ENCODE measurements at regions not wholly inside any gene's neighbourhood (a gene's known extent, or its start where the extent isn't known, plus 50 kb on each side); places are given as distances from the start of the nearest gene placed in this dataset.

DNA sequence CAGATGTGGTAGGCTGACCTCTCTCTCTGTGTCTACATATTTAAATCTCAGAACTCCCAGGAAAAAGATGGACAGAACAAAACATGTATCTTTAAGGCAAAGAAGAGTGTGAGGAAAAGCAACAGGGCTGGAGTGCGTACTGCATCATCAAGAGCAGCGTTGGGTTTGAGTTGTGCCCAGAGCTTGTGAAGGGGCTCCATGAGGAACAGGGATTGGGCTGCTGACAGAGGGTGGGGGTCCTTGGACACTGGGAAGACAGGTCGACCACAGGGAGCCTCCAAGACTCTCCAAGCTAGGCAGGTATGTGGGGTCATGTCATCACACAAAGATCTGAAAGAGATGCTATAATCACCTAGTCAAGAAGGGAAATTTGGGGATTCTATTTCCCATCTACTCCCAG lies 309.9 kb downstream of the IRX1 start:
- TF ChIP-seq, protein P1, sequence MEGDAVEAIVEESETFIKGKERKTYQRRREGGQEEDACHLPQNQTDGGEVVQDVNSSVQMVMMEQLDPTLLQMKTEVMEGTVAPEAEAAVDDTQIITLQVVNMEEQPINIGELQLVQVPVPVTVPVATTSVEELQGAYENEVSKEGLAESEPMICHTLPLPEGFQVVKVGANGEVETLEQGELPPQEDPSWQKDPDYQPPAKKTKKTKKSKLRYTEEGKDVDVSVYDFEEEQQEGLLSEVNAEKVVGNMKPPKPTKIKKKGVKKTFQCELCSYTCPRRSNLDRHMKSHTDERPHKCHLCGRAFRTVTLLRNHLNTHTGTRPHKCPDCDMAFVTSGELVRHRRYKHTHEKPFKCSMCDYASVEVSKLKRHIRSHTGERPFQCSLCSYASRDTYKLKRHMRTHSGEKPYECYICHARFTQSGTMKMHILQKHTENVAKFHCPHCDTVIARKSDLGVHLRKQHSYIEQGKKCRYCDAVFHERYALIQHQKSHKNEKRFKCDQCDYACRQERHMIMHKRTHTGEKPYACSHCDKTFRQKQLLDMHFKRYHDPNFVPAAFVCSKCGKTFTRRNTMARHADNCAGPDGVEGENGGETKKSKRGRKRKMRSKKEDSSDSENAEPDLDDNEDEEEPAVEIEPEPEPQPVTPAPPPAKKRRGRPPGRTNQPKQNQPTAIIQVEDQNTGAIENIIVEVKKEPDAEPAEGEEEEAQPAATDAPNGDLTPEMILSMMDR (IDR thresholded peaks at IDR 0.05), result no peak
- TF ChIP-seq POLR2A (IDR thresholded peaks at IDR 0.05) (no peak), POLR2AphosphoS5 (IDR thresholded peaks at IDR 0.05) (no peak), EP300 (IDR thresholded peaks at IDR 0.05) (no peak)
